ENCODE measurements at regions not wholly inside any gene's neighbourhood (a gene's known extent, or its start where the extent isn't known, plus 50 kb on each side); places are given as distances from the start of the nearest gene placed in this dataset.

GRCh38 chr7:80347173-80347572, 164.7 kb downstream of the GNAT3 start:
- peak; percentile 47 for DNase-seq (ENCODE audit: low read depth)

- DNase-seq (ENCODE audit: low read depth), result peak; percentile 90
Measured at GRCh38 chr7:80346704-80347103, 165.2 kb downstream of the GNAT3 start.

- no peak for DNase-seq (ENCODE audit: low read depth)
Measured at GRCh38 chr7:80335511-80336231, 176.2 kb downstream of the GNAT3 start.

GRCh38 chr7:80334908-80335307, 177.0 kb downstream of the GNAT3 start:
- no peak for DNase-seq (ENCODE audit: low read depth)

- DNase-seq (ENCODE audit: low read depth), result no peak
Measured at GRCh38 chr7:80334196-80334595, 177.7 kb downstream of the GNAT3 start.

GRCh38 chr7:80333040-80333439, 178.8 kb downstream of the GNAT3 start:
- DNase-seq (ENCODE audit: low read depth), result no peak

- DNase-seq (ENCODE audit: low read depth), result peak; percentile 65
Measured at GRCh38 chr7:80330434-80330833, 181.4 kb downstream of the GNAT3 start.

GRCh38 chr7:80324032-80324431, 187.8 kb downstream of the GNAT3 start:
- peak; percentile 98 for DNase-seq (ENCODE audit: low read depth)

- no peak for DNase-seq (ENCODE audit: low read depth)
Measured at GRCh38 chr7:80319461-80319860, 184.8 kb downstream of the GNAI1 start.

GRCh38 chr7:80318081-80318480, 183.4 kb downstream of the GNAI1 start:
- no peak for DNase-seq (ENCODE audit: low read depth)

- DNase-seq (ENCODE audit: low read depth), result no peak
Measured at GRCh38 chr7:80316811-80317210, 182.2 kb downstream of the GNAI1 start.

GRCh38 chr7:80313716-80314115, 179.1 kb downstream of the GNAI1 start:
- DNase-seq (ENCODE audit: low read depth), result no peak

- DNase-seq (ENCODE audit: low read depth), result peak; percentile 43
Measured at GRCh38 chr7:80313067-80313626, 178.5 kb downstream of the GNAI1 start.

GRCh38 chr7:80312139-80312661, 177.6 kb downstream of the GNAI1 start:
- peak; percentile 95 for DNase-seq (ENCODE audit: low read depth)

GRCh38 chr7:80311313-80311712, 176.7 kb downstream of the GNAI1 start:
- no peak for DNase-seq (ENCODE audit: low read depth)

- no peak for DNase-seq (ENCODE audit: low read depth)
Measured at GRCh38 chr7:80309971-80310549, 175.4 kb downstream of the GNAI1 start.

GRCh38 chr7:80309377-80309776, 174.7 kb downstream of the GNAI1 start:
- no peak for DNase-seq (ENCODE audit: low read depth)

- DNase-seq (ENCODE audit: low read depth), result peak; percentile 80
Measured at GRCh38 chr7:80307227-80307856, 172.7 kb downstream of the GNAI1 start.

- DNase-seq (ENCODE audit: low read depth), result no peak
Measured at GRCh38 chr7:80303315-80303714, 168.7 kb downstream of the GNAI1 start.

GRCh38 chr7:80302636-80303035, 168.0 kb downstream of the GNAI1 start:
- no peak for DNase-seq (ENCODE audit: low read depth)

GRCh38 chr7:80302078-80302477, 167.4 kb downstream of the GNAI1 start:
- DNase-seq (ENCODE audit: low read depth), result no peak

- DNase-seq (ENCODE audit: low read depth), result no peak
Measured at GRCh38 chr7:80298201-80298600, 163.6 kb downstream of the GNAI1 start.

GRCh38 chr7:80294346-80294745, 159.7 kb downstream of the GNAI1 start:
- DNase-seq (ENCODE audit: low read depth), result peak; percentile 57
